GM19467 (cell line): ENCODE measurements at regions not wholly inside any gene's neighbourhood (a gene's known extent, or its start where the extent isn't known, plus 50 kb on each side); places are given as distances from the start of the nearest gene placed in this dataset.
"Not testable (repeated sequence)": the region's sequence is repeated elsewhere in the genome, so short reads cannot be mapped to it uniquely, and the experiment has no call there.

Experiments
- ATAC-seq: cut with Tn5 transposase; IDR thresholded peaks from one replicate; pipeline ENCODE4 v1.9.1; 2021; ENCODE audit warnings: mild to moderate bottlenecking, moderate library complexity; ENCODE audit not compliant: unreplicated experiment

GRCh38 chr18:47682876-47683275 is 247.6 kb downstream of the SMAD2 start:
- ATAC-seq, result no peak

- no peak for ATAC-seq
Observed at GRCh38 chr18:47680488-47680887, 250.0 kb downstream of the SMAD2 start.

GRCh38 chr18:47679864-47680263 is 250.6 kb downstream of the SMAD2 start:
- ATAC-seq, result no peak

- no peak for ATAC-seq
Observed at GRCh38 chr18:47677952-47678351, 252.5 kb downstream of the SMAD2 start.

GRCh38 chr18:47669815-47670214 is 260.6 kb downstream of the SMAD2 start:
- ATAC-seq, result no peak

GRCh38 chr18:47658498-47658897 is 272.0 kb downstream of the SMAD2 start:
- no peak for ATAC-seq

GRCh38 chr18:47654988-47655387 is 275.5 kb downstream of the SMAD2 start:
- no peak for ATAC-seq

GRCh38 chr18:47644896-47645295 is 285.6 kb downstream of the SMAD2 start:
- ATAC-seq, result no peak

- ATAC-seq, result not testable (repeated sequence)
Observed at GRCh38 chr18:47637551-47637950, 292.9 kb downstream of the SMAD2 start.

- ATAC-seq, result no peak
Observed at GRCh38 chr18:47635416-47635815, 295.0 kb downstream of the SMAD2 start.

- no peak for ATAC-seq
Observed at GRCh38 chr18:47632970-47633635, 297.4 kb downstream of the SMAD2 start.

- ATAC-seq, result no peak
Observed at GRCh38 chr18:47628893-47629292, 301.6 kb downstream of the SMAD2 start.

- ATAC-seq, result no peak
Observed at GRCh38 chr18:47628240-47628781, 302.1 kb downstream of the SMAD2 start.

GRCh38 chr18:47627030-47627429 is 303.4 kb downstream of the SMAD2 start:
- no peak for ATAC-seq

- no peak for ATAC-seq
Observed at GRCh38 chr18:47619771-47620448, 310.5 kb downstream of the SMAD2 start.

- no peak for ATAC-seq
Observed at GRCh38 chr18:47618758-47619157, 311.7 kb downstream of the SMAD2 start.

GRCh38 chr18:47615043-47615442 is 315.4 kb downstream of the SMAD2 start:
- no peak for ATAC-seq

GRCh38 chr18:47613929-47614328 is 316.5 kb downstream of the SMAD2 start:
- no peak for ATAC-seq

GRCh38 chr18:47611649-47612048 is 318.8 kb downstream of the SMAD2 start:
- ATAC-seq, result no peak

- no peak for ATAC-seq
Observed at GRCh38 chr18:47606526-47606925, 323.9 kb downstream of the SMAD2 start.

- no peak for ATAC-seq
Observed at GRCh38 chr18:47605093-47605492, 325.4 kb downstream of the SMAD2 start.

- no peak for ATAC-seq
Observed at GRCh38 chr18:47604021-47604420, 326.4 kb downstream of the SMAD2 start.
